Left ventricle myocardium inferior (tissue), 1 donor: ENCODE measurements at regions not wholly inside any gene's neighbourhood (a gene's known extent, or its start where the extent isn't known, plus 50 kb on each side); places are given as distances from the start of the nearest gene placed in this dataset.

Source experiments
- DNase-seq: peaks from one replicate; pipeline ENCODE4 v3.0.0-alpha.2; 2020
- H3K27ac ChIP-seq: fragments of 200-600 bp; replicated peaks from 2 replicates; pipeline ENCODE4 v1.8.0; 2021
- H3K27me3 ChIP-seq: fragments of 200-600 bp; 2 replicates; pipeline ENCODE4 v1.8.0; 2021; ENCODE audit warnings: low read depth
- H3K36me3 ChIP-seq: fragments of 200-600 bp; 2 replicates; pipeline ENCODE4 v1.8.0; 2021
- H3K4me1 ChIP-seq: fragments of 200-600 bp; 2 replicates; pipeline ENCODE4 v1.8.0; 2021
- H3K4me3 ChIP-seq: fragments of 200-600 bp; 2 replicates; pipeline ENCODE4 v1.8.0; 2021; ENCODE audit warnings: mild to moderate bottlenecking, moderate library complexity
- H3K9me3 ChIP-seq: fragments of 200-600 bp; replicated peaks from 2 replicates; pipeline ENCODE4 v1.8.0; 2021
- CTCF ChIP-seq: fragments of 200-600 bp; IDR thresholded peaks from 2 replicates; pipeline ENCODE4 v1.8.0; 2021; ENCODE audit warnings: antibody characterized with exemption, mild to moderate bottlenecking, borderline replicate concordance
- intact Hi-C: fragments of 100-400 bp; cut with micrococcal nuclease; formaldehyde crosslinking; loops from one replicate; pipeline ENCODE4 v1.11.0; 2022
- donor health status: DM: no; HTN: yes; CAD: no; lungs with severe emphysema.

GRCh38 chr21:43277481-43278351, 108.9 kb downstream of the CRYAA start:
- H3K27me3 ChIP-seq, result peaks cover 66% of the 10 kb centered on the region
- H3K4me3 ChIP-seq, result no peak overlapping the region
- peak; percentile 47 for DNase-seq
- H3K27ac ChIP-seq, result peak overlapping the region; percentile 77
- no peaks in the 10 kb centered on the region for H3K9me3 ChIP-seq
- intact Hi-C loops, result no loop called here
- no peaks in the 10 kb centered on the region for H3K36me3 ChIP-seq
- no peak for TF ChIP-seq CTCF
- peaks cover 16% of the 10 kb centered on the region for H3K4me1 ChIP-seq

- peak; percentile 3 for DNase-seq
- Histone ChIP-seq H3K27me3 (peaks cover 76% of the 10 kb centered on the region), H3K4me3 (no peak overlapping the region), H3K36me3 (no peaks in the 10 kb centered on the region), H3K9me3 (no peaks in the 10 kb centered on the region), H3K4me1 (peaks cover 16% of the 10 kb centered on the region), H3K27ac (no peak overlapping the region)
- TF ChIP-seq CTCF, result no peak
- intact Hi-C loops, result no loop called here
Observed at GRCh38 chr21:43276811-43277210, 108.0 kb downstream of the CRYAA start.

GRCh38 chr21:43275421-43276211, 106.8 kb downstream of the CRYAA start:
- no peaks in the 10 kb centered on the region for H3K36me3 ChIP-seq
- no peak overlapping the region for H3K27ac ChIP-seq
- no peak overlapping the region for H3K4me3 ChIP-seq
- peaks cover 72% of the 10 kb centered on the region for H3K27me3 ChIP-seq
- DNase-seq, result peak; percentile 11
- no peaks in the 10 kb centered on the region for H3K9me3 ChIP-seq
- no peak for TF ChIP-seq CTCF
- peaks cover 16% of the 10 kb centered on the region for H3K4me1 ChIP-seq
- intact Hi-C loops, result no loop called here

- intact Hi-C loops, result no loop called here
Observed at GRCh38 chr21:43274946-43275310, 106.1 kb downstream of the CRYAA start.

More at GRCh38 chr21:43274946-43275310, 106.1 kb downstream of the CRYAA start:
- TF ChIP-seq CTCF, result no peak
- peaks cover 16% of the 10 kb centered on the region for H3K4me1 ChIP-seq
- H3K36me3 ChIP-seq, result no peaks in the 10 kb centered on the region
- H3K27ac ChIP-seq, result no peak overlapping the region
- H3K4me3 ChIP-seq, result no peak overlapping the region
- peaks cover 72% of the 10 kb centered on the region for H3K27me3 ChIP-seq
- DNase-seq, result peak; percentile 4
- H3K9me3 ChIP-seq, result no peaks in the 10 kb centered on the region
